Hepatocyte (in vitro differentiated cells): ENCODE measurements at regions not wholly inside any gene's neighbourhood (a gene's known extent, or its start where the extent isn't known, plus 50 kb on each side); places are given as distances from the start of the nearest gene placed in this dataset.

ENCODE experiments used
- EZH2 ChIP-seq: fragments of 200-600 bp; sonication (generic); IDR thresholded peaks from 2 replicates; pipeline ENCODE4 v1.6.1; 2016; ENCODE audit warnings: antibody characterized with exemption, mild to moderate bottlenecking, borderline replicate concordance
- EZH2phosphoT487 ChIP-seq: fragments of 200-600 bp; sonication (generic); IDR thresholded peaks from one replicate; pipeline ENCODE4 v1.6.1; 2018; ENCODE audit warnings: antibody characterized with exemption, mild to moderate bottlenecking, low read depth, moderate library complexity; ENCODE audit not compliant: unreplicated experiment, severe bottlenecking
- TF ChIP-seq, protein P1 (sequence below): fragments of 200-600 bp; sonication (generic); IDR thresholded peaks from 2 replicates; pipeline ENCODE4 v1.5.1; 2016; ENCODE audit warnings: antibody characterized with exemption, mild to moderate bottlenecking; ENCODE audit not compliant: poor library complexity

DNA sequence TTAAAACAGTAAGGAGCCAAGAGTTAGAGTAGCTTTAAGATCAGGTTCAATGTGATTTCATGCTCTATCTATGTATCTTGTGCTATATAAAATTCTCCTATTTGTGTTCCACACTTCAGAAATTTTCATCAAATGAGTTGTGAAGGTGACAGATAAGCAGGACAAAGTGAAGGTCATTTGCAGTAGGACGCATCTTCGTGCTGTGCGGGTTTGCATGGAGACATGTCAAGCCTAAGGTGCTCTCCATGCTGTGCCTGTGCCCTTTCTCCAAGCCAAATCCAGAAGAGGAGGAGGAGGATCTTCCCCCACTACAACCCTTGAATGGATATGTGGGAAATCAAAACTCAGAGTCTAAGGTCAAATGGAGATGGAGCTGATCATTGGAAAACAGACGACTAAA, 147.3 kb upstream of the NEDD9 start:
- TF ChIP-seq, protein P1, sequence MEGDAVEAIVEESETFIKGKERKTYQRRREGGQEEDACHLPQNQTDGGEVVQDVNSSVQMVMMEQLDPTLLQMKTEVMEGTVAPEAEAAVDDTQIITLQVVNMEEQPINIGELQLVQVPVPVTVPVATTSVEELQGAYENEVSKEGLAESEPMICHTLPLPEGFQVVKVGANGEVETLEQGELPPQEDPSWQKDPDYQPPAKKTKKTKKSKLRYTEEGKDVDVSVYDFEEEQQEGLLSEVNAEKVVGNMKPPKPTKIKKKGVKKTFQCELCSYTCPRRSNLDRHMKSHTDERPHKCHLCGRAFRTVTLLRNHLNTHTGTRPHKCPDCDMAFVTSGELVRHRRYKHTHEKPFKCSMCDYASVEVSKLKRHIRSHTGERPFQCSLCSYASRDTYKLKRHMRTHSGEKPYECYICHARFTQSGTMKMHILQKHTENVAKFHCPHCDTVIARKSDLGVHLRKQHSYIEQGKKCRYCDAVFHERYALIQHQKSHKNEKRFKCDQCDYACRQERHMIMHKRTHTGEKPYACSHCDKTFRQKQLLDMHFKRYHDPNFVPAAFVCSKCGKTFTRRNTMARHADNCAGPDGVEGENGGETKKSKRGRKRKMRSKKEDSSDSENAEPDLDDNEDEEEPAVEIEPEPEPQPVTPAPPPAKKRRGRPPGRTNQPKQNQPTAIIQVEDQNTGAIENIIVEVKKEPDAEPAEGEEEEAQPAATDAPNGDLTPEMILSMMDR = no peak
- TF ChIP-seq EZH2 = no peak
- TF ChIP-seq EZH2phosphoT487 = no peak
